Esophagus (tissue), 2 donors: ENCODE measurements at regions not wholly inside any gene's neighbourhood (a gene's known extent, or its start where the extent isn't known, plus 50 kb on each side); places are given as distances from the start of the nearest gene placed in this dataset.

Experiments
- H3K27ac ChIP-seq, 2 donors: one replicate each; pipeline ENCODE4 v1.5.1; 2013; ENCODE audit warnings: low read depth in 2 of 2, mild to moderate bottlenecking in 2 of 2, inconsistent platforms in 1 of 2, low read length in 1 of 2, moderate library complexity in 1 of 2
- H3K27me3 ChIP-seq, 2 donors: one replicate each; pipeline ENCODE4 v1.6.1; 2013; ENCODE audit warnings: low read length in 2 of 2, control low read depth in 1 of 2, mild to moderate bottlenecking in 1 of 2; ENCODE audit not compliant: insufficient read depth in 2 of 2, control insufficient read depth in 1 of 2
- H3K36me3 ChIP-seq, 2 donors: one replicate each; pipeline ENCODE4 v1.6.1; 2013; ENCODE audit warnings: low read length in 1 of 2; ENCODE audit not compliant: control insufficient read depth in 2 of 2, insufficient read depth in 2 of 2
- H3K4me1 ChIP-seq, 2 donors: one replicate each; pipeline ENCODE4 v1.6.1; 2013; ENCODE audit warnings: low read length in 1 of 2; ENCODE audit not compliant: control insufficient read depth in 2 of 2, insufficient read depth in 2 of 2
- H3K4me3 ChIP-seq, 2 donors: one replicate each; pipeline ENCODE4 v1.5.1; 2013; ENCODE audit warnings: low read length in 2 of 2, mild to moderate bottlenecking in 2 of 2, low read depth in 1 of 2, moderate library complexity in 1 of 2
- H3K9me3 ChIP-seq, 2 donors: one replicate each; pipeline ENCODE4 v1.6.1; 2013; ENCODE audit warnings: mild to moderate bottlenecking in 2 of 2, low read depth in 1 of 2, low read length in 1 of 2, moderate library complexity in 1 of 2; ENCODE audit not compliant: control insufficient read depth in 2 of 2, insufficient read depth in 1 of 2
- WGBS, 2 donors: extraction: QIAGEN DNeasy Blood & Tissue Kit; methylation state at CpG; one replicate each; pipeline ENCODE4 v1.1.7; 2013; 5-methylcytosine and 5-hydroxymethylcytosine counted together
- donor health status: healthy with polysubstance abuse.
- donor health status: Bipolar disorder and iron deficiency.

GRCh38 chr21:35538386-35538785, 489.3 kb upstream of the RUNX1 start:
- H3K9me3 ChIP-seq, result no peaks in the 10 kb centered on the region
- H3K27me3 ChIP-seq, result no peaks in the 10 kb centered on the region
- WGBS, 2 donors, result 72 to 78% methylated on average over 1 of the region's 1 CpG
- no peak overlapping the region for H3K27ac ChIP-seq
- no peak overlapping the region for H3K4me3 ChIP-seq
- no peaks in the 10 kb centered on the region for H3K4me1 ChIP-seq
- no peaks in the 10 kb centered on the region for H3K36me3 ChIP-seq

GRCh38 chr21:35537604-35538003, 488.5 kb upstream of the RUNX1 start:
- 94 to 98% methylated on average over 2 of the region's 2 CpGs for WGBS, 2 donors
- Histone ChIP-seq H3K4me1 (no peaks in the 10 kb centered on the region), H3K9me3 (no peaks in the 10 kb centered on the region), H3K36me3 (no peaks in the 10 kb centered on the region), H3K27me3 (no peaks in the 10 kb centered on the region), H3K27ac (no peak overlapping the region), H3K4me3 (no peak overlapping the region)

- Histone ChIP-seq H3K9me3 (no peaks in the 10 kb centered on the region), H3K27ac (no peak overlapping the region), H3K4me1 (no peaks in the 10 kb centered on the region), H3K27me3 (no peaks in the 10 kb centered on the region), H3K36me3 (no peaks in the 10 kb centered on the region), H3K4me3 (no peak overlapping the region)
- 92 to 93% methylated on average over 2 of the region's 2 CpGs for WGBS, 2 donors
Measured at GRCh38 chr21:35533893-35534292, 484.8 kb upstream of the RUNX1 start.

GRCh38 chr21:35530766-35531165, 481.7 kb upstream of the RUNX1 start:
- H3K27me3 ChIP-seq, result no peaks in the 10 kb centered on the region
- H3K36me3 ChIP-seq, result no peaks in the 10 kb centered on the region
- no peaks in the 10 kb centered on the region for H3K9me3 ChIP-seq
- H3K4me1 ChIP-seq, result no peaks in the 10 kb centered on the region
- WGBS, 2 donors, result 85 to 90% methylated on average over 6 of the region's 6 CpGs
- no peak overlapping the region for H3K27ac ChIP-seq
- H3K4me3 ChIP-seq, result no peak overlapping the region

- peak overlapping the region; percentile 49 to 52 for H3K4me3 ChIP-seq
Measured at GRCh38 chr21:35529171-35529863, 480.2 kb upstream of the RUNX1 start.

GRCh38 chr21:35528116-35529042, 479.3 kb upstream of the RUNX1 start:
- Histone ChIP-seq H3K36me3 (no peaks in the 10 kb centered on the region), H3K27me3 (no peaks in the 10 kb centered on the region), H3K4me1 (no peaks in the 10 kb centered on the region), H3K4me3 (peak overlapping the region; percentile 49 to 52), H3K27ac (peak overlapping the region; percentile 24 to 61), H3K9me3 (no peaks in the 10 kb centered on the region)
- WGBS, 2 donors, result 46 to 52% methylated on average over 18 of the region's 18 CpGs

More at GRCh38 chr21:35529171-35529863, 480.2 kb upstream of the RUNX1 start:
- Histone ChIP-seq H3K9me3 (no peaks in the 10 kb centered on the region), H3K27me3 (no peaks in the 10 kb centered on the region), H3K4me1 (no peaks in the 10 kb centered on the region), H3K36me3 (no peaks in the 10 kb centered on the region), H3K27ac (peak overlapping the region; percentile 4 to 61)
- 10 to 12% methylated on average over 7 of the region's 7 CpGs for WGBS, 2 donors

- no peaks in the 10 kb centered on the region for H3K27me3 ChIP-seq
- no peaks in the 10 kb centered on the region for H3K9me3 ChIP-seq
- H3K36me3 ChIP-seq, result no peaks in the 10 kb centered on the region
- WGBS, 2 donors, result 95 to 97% methylated on average over 1 of the region's 1 CpG
- no peak overlapping the region for H3K27ac ChIP-seq
- no peaks in the 10 kb centered on the region for H3K4me1 ChIP-seq
- H3K4me3 ChIP-seq, result no peak overlapping the region
Measured at GRCh38 chr21:35527358-35527757, 478.3 kb upstream of the RUNX1 start.

GRCh38 chr21:35525443-35525842, 476.3 kb upstream of the RUNX1 start:
- H3K36me3 ChIP-seq, result no peaks in the 10 kb centered on the region
- no peak overlapping the region for H3K4me3 ChIP-seq
- H3K4me1 ChIP-seq, result no peaks in the 10 kb centered on the region
- H3K9me3 ChIP-seq, result no peaks in the 10 kb centered on the region
- H3K27ac ChIP-seq, result no peak overlapping the region
- 35 to 71% methylated on average over 2 of the region's 2 CpGs for WGBS, 2 donors
- H3K27me3 ChIP-seq, result no peaks in the 10 kb centered on the region

- H3K9me3 ChIP-seq, result no peaks in the 10 kb centered on the region
- 71 to 81% methylated on average over 10 of the region's 10 CpGs for WGBS, 2 donors
- no peaks in the 10 kb centered on the region for H3K27me3 ChIP-seq
- H3K36me3 ChIP-seq, result no peaks in the 10 kb centered on the region
- H3K27ac ChIP-seq, result no peak overlapping the region
- H3K4me3 ChIP-seq, result no peak overlapping the region
- H3K4me1 ChIP-seq, result no peaks in the 10 kb centered on the region
Measured at GRCh38 chr21:35521852-35522505, 472.9 kb upstream of the RUNX1 start.
